HG03521 (cell line): ENCODE measurements at regions not wholly inside any gene's neighbourhood (a gene's known extent, or its start where the extent isn't known, plus 50 kb on each side); places are given as distances from the start of the nearest gene placed in this dataset.

Source experiments
- ATAC-seq: cut with Tn5 transposase; IDR thresholded peaks from one replicate; pipeline ENCODE4 v1.9.1; 2021; ENCODE audit warnings: mild to moderate bottlenecking, moderate library complexity; ENCODE audit not compliant: unreplicated experiment

- no peak for ATAC-seq
Observed at GRCh38 chr4:129167640-129168260, 71.8 kb downstream of the C4orf33 start.

- no peak for ATAC-seq
Observed at GRCh38 chr4:129172181-129172580, 76.2 kb downstream of the C4orf33 start.

GRCh38 chr4:129176864-129177263, 80.9 kb downstream of the C4orf33 start:
- no peak for ATAC-seq

- no peak for ATAC-seq
Observed at GRCh38 chr4:129179276-129179675, 83.3 kb downstream of the C4orf33 start.

- no peak for ATAC-seq
Observed at GRCh38 chr4:129189630-129190029, 93.7 kb downstream of the C4orf33 start.

- ATAC-seq = no peak
Observed at GRCh38 chr4:129193357-129194100, 97.6 kb downstream of the C4orf33 start.

- no peak for ATAC-seq
Observed at GRCh38 chr4:129208481-129208880, 112.5 kb downstream of the C4orf33 start.

GRCh38 chr4:129213692-129214091, 117.7 kb downstream of the C4orf33 start:
- no peak for ATAC-seq

GRCh38 chr4:129218360-129218759, 122.4 kb downstream of the C4orf33 start:
- ATAC-seq = no peak

- no peak for ATAC-seq
Observed at GRCh38 chr4:129218897-129219296, 122.9 kb downstream of the C4orf33 start.

GRCh38 chr4:129220254-129220653, 124.3 kb downstream of the C4orf33 start:
- no peak for ATAC-seq

GRCh38 chr4:129223945-129224344, 128.0 kb downstream of the C4orf33 start:
- no peak for ATAC-seq

- ATAC-seq = no peak
Observed at GRCh38 chr4:129230846-129231245, 134.9 kb downstream of the C4orf33 start.

- ATAC-seq = no peak
Observed at GRCh38 chr4:129231945-129232588, 136.1 kb downstream of the C4orf33 start.

GRCh38 chr4:129232589-129233337, 136.8 kb downstream of the C4orf33 start:
- no peak for ATAC-seq

- no peak for ATAC-seq
Observed at GRCh38 chr4:129233691-129234090, 137.7 kb downstream of the C4orf33 start.

- ATAC-seq = no peak
Observed at GRCh38 chr4:129236351-129236750, 140.4 kb downstream of the C4orf33 start.

GRCh38 chr4:129239088-129239487, 143.1 kb downstream of the C4orf33 start:
- ATAC-seq = no peak

GRCh38 chr4:129240816-129241215, 144.9 kb downstream of the C4orf33 start:
- no peak for ATAC-seq

GRCh38 chr4:129246145-129246544, 150.2 kb downstream of the C4orf33 start:
- no peak for ATAC-seq

GRCh38 chr4:129246910-129247461, 151.0 kb downstream of the C4orf33 start:
- ATAC-seq = no peak
